Transverse colon (tissue), 3 donors: ENCODE measurements at regions not wholly inside any gene's neighbourhood (a gene's known extent, or its start where the extent isn't known, plus 50 kb on each side); places are given as distances from the start of the nearest gene placed in this dataset.

Source experiments
- EP300 ChIP-seq: sonication (generic); formaldehyde crosslinking; IDR thresholded peaks from one replicate; pipeline ENCODE4 v1.6.1; 2017; ENCODE audit warnings: antibody characterized with exemption, low read depth
- POLR2AphosphoS5 ChIP-seq, 3 donors: sonication (generic); formaldehyde crosslinking; IDR thresholded peaks; one replicate each; pipeline ENCODE4 v1.6.1; 2016; ENCODE audit warnings: antibody characterized with exemption in 3 of 3

- TF ChIP-seq EP300 (no peak), POLR2AphosphoS5 (IDR thresholded peaks at IDR 0.05) (no peak)
These were observed 61.0 kb upstream of the RAD23B start for GRCh38 chr9:107222020-107222522.
